Activated CD4-positive, CD25-positive, alpha-beta regulatory T cell treated with anti-CD3 and anti-CD28 coated beads, Interleukin-2, amount 50 U/mL, for 24 hours (primary cell): ENCODE measurements at regions not wholly inside any gene's neighbourhood (a gene's known extent, or its start where the extent isn't known, plus 50 kb on each side); places are given as distances from the start of the nearest gene placed in this dataset.

ENCODE experiments used
- ATAC-seq, 2 donors: fragments of 150-1000 bp; cut with Tn5 transposase; one replicate each; pipeline ENCODE4 v1.10.0; 2021; ENCODE audit warnings: mild to moderate bottlenecking in 1 of 2, moderate library complexity in 1 of 2

- no peak for ATAC-seq
Observed at GRCh38 chrX:39725928-39726619, 371.7 kb downstream of the BCOR start.

GRCh38 chrX:39726771-39727170 is 371.0 kb downstream of the BCOR start:
- no peak for ATAC-seq

GRCh38 chrX:39728025-39728424 is 369.7 kb downstream of the BCOR start:
- no peak for ATAC-seq

- ATAC-seq, result no peak
Observed at GRCh38 chrX:39728852-39729598, 368.7 kb downstream of the BCOR start.

GRCh38 chrX:39729981-39730661 is 367.6 kb downstream of the BCOR start:
- ATAC-seq, result no peak

GRCh38 chrX:39730662-39731329 is 367.0 kb downstream of the BCOR start:
- ATAC-seq, result peak; percentile 75 to 76

GRCh38 chrX:39731330-39731667 is 366.5 kb downstream of the BCOR start:
- ATAC-seq, result no peak

- ATAC-seq, result no peak
Observed at GRCh38 chrX:39731735-39732134, 366.0 kb downstream of the BCOR start.

- no peak for ATAC-seq
Observed at GRCh38 chrX:39733745-39734144, 364.0 kb downstream of the BCOR start.

GRCh38 chrX:39734174-39734776 is 363.5 kb downstream of the BCOR start:
- ATAC-seq, result no peak

- no peak for ATAC-seq
Observed at GRCh38 chrX:39736216-39737211, 361.2 kb downstream of the BCOR start.

- ATAC-seq, result no peak
Observed at GRCh38 chrX:39739585-39739984, 358.2 kb downstream of the BCOR start.

GRCh38 chrX:39740078-39740477 is 357.7 kb downstream of the BCOR start:
- ATAC-seq, result no peak

GRCh38 chrX:39741904-39742303 is 355.9 kb downstream of the BCOR start:
- no peak for ATAC-seq

GRCh38 chrX:39745818-39746217 is 351.9 kb downstream of the BCOR start:
- no peak for ATAC-seq

GRCh38 chrX:39749135-39749534 is 348.6 kb downstream of the BCOR start:
- ATAC-seq, result no peak

GRCh38 chrX:39749728-39750127 is 348.0 kb downstream of the BCOR start:
- no peak for ATAC-seq

GRCh38 chrX:39750256-39750790 is 347.4 kb downstream of the BCOR start:
- no peak for ATAC-seq

- ATAC-seq, result no peak
Observed at GRCh38 chrX:39750848-39751247, 346.9 kb downstream of the BCOR start.

- no peak for ATAC-seq
Observed at GRCh38 chrX:39752815-39753214, 344.9 kb downstream of the BCOR start.

GRCh38 chrX:39753293-39753996 is 344.3 kb downstream of the BCOR start:
- ATAC-seq, result no peak
